Renal cortex interstitium (tissue), 11 donors: ENCODE measurements at regions not wholly inside any gene's neighbourhood (a gene's known extent, or its start where the extent isn't known, plus 50 kb on each side); places are given as distances from the start of the nearest gene placed in this dataset.
A peak's percentile ranks its signal among the peaks of the same experiment; 100 is the strongest.

Source experiments
- DNase-seq, 11 donors: peaks; one replicate each; pipeline ENCODE4 v3.0.0-alpha.2; 2013; ENCODE audit warnings: low read depth in 9 of 11, low spot score in 4 of 11; ENCODE audit errors: extremely low read depth in 1 of 11

GRCh38 chr7:42432644-42433043 is 195.6 kb upstream of the GLI3 start:
- DNase-seq, result peak in 4 of 11 donors; percentile 33 to 55 (median 48)

- DNase-seq, result no peak
Observed at GRCh38 chr7:42431873-42432272, 194.9 kb upstream of the GLI3 start.

- DNase-seq, result no peak
Observed at GRCh38 chr7:42429339-42429738, 192.3 kb upstream of the GLI3 start.

- no peak for DNase-seq
Observed at GRCh38 chr7:42426163-42426562, 189.2 kb upstream of the GLI3 start.

- DNase-seq, result peak in 8 of 11 donors; percentile 27 to 55 (median 42)
Observed at GRCh38 chr7:42414941-42415505, 178.0 kb upstream of the GLI3 start.

GRCh38 chr7:42414028-42414427 is 177.0 kb upstream of the GLI3 start:
- no peak for DNase-seq

GRCh38 chr7:42409296-42409695 is 172.3 kb upstream of the GLI3 start:
- no peak for DNase-seq

GRCh38 chr7:42407833-42408232 is 170.8 kb upstream of the GLI3 start:
- DNase-seq, result no peak

- DNase-seq, result no peak
Observed at GRCh38 chr7:42407021-42407710, 170.2 kb upstream of the GLI3 start.

- DNase-seq, result no peak
Observed at GRCh38 chr7:42406358-42406757, 169.3 kb upstream of the GLI3 start.

GRCh38 chr7:42405782-42406181 is 168.8 kb upstream of the GLI3 start:
- no peak for DNase-seq

- DNase-seq, result no peak
Observed at GRCh38 chr7:42403831-42404230, 166.8 kb upstream of the GLI3 start.

- DNase-seq, result no peak
Observed at GRCh38 chr7:42400961-42401360, 164.0 kb upstream of the GLI3 start.

- DNase-seq, result no peak
Observed at GRCh38 chr7:42400211-42400772, 163.3 kb upstream of the GLI3 start.

GRCh38 chr7:42395607-42396006 is 158.6 kb upstream of the GLI3 start:
- DNase-seq, result no peak

GRCh38 chr7:42392826-42393225 is 155.8 kb upstream of the GLI3 start:
- DNase-seq, result no peak

- no peak for DNase-seq
Observed at GRCh38 chr7:42389697-42390096, 152.7 kb upstream of the GLI3 start.

GRCh38 chr7:42385912-42386311 is 148.9 kb upstream of the GLI3 start:
- DNase-seq, result no peak

- DNase-seq, result no peak
Observed at GRCh38 chr7:42381161-42381560, 144.2 kb upstream of the GLI3 start.

GRCh38 chr7:42380401-42380800 is 143.4 kb upstream of the GLI3 start:
- no peak for DNase-seq

- DNase-seq, result no peak
Observed at GRCh38 chr7:42378149-42378548, 141.1 kb upstream of the GLI3 start.
